HG03469 (cell line): ENCODE measurements at regions not wholly inside any gene's neighbourhood (a gene's known extent, or its start where the extent isn't known, plus 50 kb on each side); places are given as distances from the start of the nearest gene placed in this dataset.
"Not testable (repeated sequence)": the region's sequence is repeated elsewhere in the genome, so short reads cannot be mapped to it uniquely, and the experiment has no call there.

Experiments used
- ATAC-seq: cut with Tn5 transposase; IDR thresholded peaks from one replicate; pipeline ENCODE4 v1.9.1; 2021; ENCODE audit warnings: mild to moderate bottlenecking, moderate library complexity, moderate number of reproducible peaks; ENCODE audit not compliant: unreplicated experiment

DNA sequence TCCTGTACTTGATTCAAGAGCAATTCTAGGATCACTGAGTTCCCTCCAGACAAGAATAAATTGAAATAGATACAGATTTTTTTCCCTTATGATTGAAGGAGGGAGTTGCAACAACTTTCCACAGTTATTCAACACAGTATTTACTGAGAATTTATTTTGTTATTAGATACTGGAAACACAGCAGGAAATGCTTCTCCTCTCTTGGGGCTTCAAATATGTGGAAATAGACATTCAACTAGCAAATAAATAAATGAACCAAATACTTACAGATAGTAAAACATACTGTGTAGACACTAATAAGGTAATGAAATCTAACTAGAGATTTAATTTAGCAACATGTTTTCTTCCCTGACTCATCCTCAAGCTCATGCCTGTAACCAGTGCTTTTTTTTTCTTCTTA is 169.2 kb downstream of the LNPK start:
- no peak for ATAC-seq

DNA sequence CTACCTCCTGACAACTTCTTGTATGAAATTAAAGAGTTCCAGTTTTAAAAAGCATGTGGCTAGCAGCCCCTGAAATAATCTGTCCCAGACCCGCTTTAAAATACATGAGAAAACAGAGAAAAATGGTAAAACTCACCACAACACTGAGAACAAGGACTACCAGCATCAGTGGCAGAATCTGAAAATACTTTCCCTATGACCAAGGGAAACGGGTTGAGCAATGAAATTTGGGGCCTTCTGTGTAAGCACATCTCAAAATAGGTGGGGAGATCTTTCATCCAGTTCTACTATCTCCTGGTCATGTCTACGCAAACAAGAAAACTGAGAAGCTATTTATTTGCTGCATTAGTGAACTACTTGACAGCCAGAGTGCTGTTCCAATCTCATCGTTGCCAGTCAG is 172.3 kb downstream of the LNPK start:
- no peak for ATAC-seq

DNA sequence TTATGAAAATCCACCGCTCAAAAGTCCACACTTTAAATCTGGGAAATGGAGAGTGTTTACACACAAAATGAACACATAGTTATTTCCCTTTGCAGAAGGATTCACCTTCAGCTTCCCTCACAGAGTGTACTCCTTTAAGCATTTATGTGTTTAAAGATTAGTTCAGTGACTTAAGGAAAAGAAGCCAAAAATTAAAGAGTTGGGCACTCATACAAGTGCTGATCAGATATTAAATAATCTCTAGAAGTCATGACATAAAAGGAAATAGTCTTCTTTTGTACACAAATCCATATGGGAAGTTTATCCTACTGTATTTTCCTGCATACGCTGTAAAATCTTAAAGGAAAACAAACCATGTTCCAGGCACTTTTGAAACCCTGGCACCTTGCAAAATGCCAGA is 174.2 kb downstream of the LNPK start:
- no peak for ATAC-seq

DNA sequence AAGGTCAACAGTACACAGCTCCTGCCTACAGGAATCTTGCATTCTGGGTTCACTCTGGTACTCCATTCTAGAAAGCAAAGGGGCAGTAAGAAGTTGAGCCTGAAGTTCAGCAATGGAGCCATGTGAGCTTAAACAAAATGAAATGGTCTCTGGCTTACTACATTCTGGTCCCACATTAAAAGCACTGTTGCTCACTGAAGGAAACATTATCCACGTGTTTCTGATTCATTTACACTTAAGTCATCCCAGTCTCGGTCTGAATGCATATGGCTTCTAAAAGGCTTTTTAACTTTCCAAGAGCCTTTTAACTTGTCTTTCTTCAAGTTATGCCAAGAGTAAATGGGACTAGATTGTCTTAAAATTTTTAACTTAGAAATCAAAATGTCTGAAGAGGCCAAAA is 177.8 kb downstream of the LNPK start:
- ATAC-seq, result no peak

DNA sequence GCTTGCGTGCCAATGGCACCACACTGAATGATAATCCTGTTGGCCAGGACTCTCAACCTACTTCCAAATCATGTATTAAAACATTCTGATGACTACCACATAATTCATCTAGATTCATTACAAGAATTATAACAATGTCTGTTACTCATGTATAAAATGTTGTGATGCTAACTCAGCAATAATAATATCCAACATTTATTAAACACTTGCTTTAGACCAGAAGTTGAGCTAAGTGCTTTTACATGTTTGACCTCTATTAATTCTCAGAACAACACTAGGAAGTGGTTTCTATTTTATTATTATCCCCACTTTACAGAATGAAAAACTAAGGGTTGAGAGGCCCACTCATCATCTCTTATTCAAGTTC is 178.4 kb downstream of the LNPK start:
- no peak for ATAC-seq

DNA sequence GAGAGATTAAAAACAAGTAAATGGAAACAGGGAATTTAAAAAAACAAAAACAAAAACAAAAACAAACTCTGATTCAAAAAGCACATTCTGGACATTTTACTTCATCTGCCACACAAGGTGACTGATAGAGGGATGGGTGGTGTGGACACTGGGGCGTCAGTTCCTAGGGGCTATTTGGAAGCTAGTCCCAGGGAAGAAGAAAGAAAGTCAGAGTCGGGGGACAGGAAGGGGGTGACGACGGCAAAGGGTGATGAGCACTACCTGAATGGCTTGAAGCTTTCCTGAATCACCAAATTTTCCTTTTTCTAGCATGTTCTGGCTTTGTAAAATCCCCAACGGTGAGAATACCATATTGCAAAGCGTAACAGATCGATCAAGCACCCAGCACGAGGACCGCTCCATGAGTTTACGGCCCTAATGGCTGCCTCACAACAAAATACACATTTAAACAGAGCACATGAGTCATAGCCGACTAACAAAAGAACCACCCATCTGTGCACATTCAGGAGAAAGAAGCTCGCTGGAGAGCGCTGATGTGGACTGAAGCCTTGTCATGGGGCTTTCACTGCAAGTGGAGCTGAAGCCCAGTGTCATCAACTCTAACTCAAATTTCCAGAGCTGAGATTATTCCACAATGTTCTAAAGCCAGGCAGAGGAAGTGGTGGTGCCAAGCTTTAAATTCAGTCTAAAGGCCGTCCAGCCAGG is 178.9 kb downstream of the LNPK start:
- no peak for ATAC-seq

DNA sequence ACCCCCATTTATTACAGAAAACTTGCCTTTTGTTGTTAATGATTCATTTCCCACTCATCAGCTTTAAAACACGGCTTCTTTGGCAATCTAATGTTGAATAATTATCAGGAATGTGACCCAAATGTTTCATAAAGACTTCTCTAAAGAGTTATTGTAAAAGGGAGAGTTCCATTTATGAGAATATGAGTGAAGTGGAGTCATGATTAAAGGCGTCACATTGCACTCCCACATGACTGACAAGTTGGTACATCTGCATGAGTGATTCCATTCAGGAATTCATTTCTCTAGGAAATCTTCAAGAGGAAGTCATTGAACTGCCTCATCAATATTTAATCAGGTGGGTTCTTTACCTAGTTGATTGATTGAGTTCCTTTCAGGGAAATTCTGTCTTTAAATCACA is 184.8 kb downstream of the LNPK start:
- no peak for ATAC-seq

DNA sequence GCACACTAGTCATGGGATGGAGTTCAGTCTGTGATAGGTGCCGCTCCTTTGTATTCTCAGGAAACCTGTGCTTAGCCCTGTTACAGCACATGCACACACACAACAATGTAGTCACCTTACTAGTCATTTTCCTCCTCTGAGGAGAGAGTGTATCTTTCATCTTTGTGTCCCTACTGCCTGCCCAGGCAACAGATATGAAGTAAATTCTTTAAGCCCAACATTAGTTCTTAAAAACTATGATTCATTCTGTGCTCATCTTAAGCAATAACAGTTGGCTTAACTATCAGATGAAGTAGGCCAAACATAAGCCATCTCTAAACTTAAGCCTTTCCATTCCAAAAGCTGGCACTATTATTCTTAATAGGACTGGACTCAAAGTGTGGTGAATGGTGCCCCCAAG is 186.5 kb downstream of the LNPK start:
- no peak for ATAC-seq

DNA sequence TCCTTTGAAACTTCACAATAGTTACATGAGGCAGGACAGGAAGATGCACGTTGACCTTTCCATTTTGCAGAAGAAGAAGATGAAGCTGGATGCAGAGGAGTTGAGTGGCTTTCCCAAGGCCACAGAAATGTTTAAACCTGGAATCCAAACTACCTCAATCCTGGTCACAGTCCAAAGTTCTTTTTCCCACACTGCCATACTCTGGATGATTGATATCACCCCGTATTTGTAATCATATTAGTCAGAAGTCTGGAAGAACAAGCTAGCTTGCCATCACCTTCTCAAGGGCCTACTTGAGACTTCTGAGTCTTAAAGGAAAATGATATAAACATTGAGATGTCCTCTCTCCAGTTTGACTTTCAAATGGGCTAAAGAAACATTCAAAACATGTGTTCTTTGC is 190.1 kb downstream of the LNPK start:
- ATAC-seq, result no peak

DNA sequence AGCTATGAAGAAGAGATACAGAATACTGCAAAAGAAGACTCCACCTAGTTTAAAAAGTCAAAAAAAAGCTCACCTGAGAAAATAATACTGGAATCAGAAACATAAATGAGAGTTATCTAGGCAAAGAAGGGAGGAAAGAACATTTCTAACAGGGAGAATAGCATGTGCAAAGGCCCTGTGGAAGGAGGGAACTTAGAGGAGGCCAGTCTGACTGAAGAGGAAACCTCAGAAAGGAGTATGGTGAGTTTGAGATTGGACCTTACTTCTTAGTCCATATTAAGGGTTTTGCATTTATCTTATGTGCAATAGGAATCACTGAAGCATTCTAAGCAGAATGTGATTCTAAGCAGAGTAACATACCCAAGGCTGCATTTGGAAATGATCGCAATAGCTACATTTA is 193.2 kb downstream of the LNPK start:
- no peak for ATAC-seq

DNA sequence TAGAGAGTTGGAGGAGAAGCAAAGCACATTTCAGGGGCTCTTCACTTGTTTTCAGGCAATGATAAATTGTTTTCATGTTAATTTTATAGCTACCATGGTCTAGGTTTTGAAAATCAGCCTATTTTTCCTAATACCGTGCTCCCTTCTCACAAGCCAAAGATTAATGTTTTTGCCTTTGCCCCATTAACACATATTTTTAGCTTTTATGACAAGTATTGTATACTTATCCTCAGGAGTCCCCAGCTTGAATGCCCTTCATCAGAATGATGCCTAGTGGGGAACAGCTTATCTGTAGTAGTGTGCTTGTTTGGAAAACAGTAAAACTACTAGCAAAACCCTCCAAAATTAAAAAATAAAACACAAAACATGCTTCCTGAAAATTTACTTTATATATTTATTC is 194.0 kb downstream of the LNPK start:
- no peak for ATAC-seq

DNA sequence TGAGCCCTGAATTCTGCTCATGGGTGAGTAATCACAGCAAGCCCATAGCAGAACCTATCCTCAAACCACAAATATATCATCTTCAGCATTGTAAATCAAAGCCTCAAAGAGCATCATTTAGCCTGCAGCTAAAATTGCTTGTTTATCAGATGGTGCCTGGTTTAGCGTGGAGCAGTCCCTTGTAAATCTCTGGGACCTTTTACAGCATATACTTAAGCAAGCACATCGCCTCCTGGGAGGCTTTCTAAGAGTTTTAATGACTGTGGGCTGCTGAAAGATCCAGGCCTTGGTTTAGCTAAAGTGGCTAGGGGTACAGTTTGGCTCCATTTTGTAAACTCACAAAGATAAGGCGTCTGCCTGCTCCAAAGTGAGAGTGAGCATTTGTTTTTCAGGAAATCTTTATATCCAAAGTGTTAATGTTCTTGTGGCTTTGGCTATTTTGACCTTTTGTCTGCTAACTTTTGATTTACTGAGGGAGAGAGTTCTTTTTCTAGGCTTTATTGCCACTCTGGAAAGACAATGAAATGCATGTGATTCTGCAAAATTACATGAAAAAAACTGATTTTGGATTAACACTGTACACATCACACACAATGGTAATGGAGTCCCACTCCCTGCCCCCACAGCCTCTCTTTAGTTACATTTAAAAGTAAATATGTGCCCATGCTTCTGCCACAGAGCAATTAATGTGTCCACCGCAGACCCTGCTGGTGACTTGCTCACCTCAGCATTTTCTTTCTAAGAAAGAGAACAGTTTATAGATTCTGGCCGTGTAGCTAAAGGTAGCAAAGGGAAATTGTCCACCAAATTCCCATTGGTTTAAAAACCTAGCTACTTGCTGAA is 194.8 kb downstream of the LNPK start:
- ATAC-seq, result no peak

DNA sequence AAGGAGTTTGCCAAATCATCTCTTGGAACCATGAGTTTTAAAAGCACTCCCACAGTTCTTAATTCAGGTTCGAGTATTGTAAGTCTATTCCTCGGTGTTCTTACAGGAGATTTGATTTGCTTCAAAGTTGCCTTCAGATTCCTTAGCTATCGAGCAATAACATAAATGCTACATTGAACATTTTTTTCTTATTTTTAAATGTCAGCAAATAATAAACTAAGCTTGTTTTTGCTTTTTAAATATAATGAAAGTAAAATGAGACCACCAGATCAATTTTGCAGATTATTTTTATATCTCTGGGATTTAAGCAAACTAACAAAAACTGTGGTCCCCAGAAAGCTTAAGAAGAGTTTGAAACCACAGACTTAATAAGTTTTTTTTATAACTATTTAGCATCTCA is 195.5 kb downstream of the LNPK start:
- ATAC-seq, result no peak

DNA sequence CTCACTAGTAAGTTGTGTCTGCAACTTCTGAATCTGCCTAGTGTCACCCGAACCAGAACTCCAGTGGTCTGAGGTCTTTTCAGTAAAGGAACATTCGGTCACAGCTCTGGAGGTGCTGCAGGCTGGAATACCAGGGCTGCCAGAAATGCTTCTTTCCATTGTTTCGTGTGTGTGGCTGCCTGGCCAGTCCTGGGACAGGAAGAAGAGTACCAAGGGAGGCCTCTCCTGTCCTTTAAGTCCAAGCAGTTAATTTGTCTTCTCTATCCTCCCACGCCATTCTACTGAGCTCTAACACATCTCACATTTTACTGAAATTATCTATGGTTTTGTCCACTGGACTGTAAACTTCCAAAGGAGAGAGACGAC is 196.0 kb downstream of the LNPK start:
- no peak for ATAC-seq

DNA sequence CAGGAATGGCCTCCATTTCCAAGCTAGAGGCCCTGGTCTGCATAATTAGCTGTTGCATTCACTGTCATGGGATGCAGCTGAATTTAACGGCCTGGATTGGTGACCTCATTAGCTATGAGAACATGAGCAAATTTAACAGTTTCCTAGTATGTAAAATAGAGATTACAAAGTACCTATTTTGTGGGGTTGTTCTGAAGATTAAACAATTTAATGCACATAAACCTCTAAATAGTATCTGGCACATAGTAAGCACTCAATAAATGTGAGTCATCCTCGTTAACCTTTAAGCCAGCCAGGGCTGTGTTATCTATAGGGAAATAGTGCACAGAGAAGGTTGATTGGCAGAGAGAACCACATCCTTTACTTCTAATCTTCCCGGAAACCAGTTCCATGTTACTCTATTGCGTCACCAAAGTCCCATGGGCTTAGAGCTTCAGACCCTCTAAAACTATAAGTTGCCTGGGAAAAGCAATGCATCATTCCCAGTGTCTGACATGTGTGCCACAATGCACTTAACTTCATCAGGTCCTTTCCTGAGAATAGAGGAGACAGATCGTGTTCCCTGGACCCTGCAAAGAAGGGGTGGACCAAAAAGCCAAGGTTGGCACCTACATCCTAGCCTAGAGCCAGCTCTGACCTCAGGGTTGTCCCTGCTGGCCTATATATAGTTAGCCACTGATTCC is 196.5 kb downstream of the LNPK start:
- ATAC-seq, result no peak

DNA sequence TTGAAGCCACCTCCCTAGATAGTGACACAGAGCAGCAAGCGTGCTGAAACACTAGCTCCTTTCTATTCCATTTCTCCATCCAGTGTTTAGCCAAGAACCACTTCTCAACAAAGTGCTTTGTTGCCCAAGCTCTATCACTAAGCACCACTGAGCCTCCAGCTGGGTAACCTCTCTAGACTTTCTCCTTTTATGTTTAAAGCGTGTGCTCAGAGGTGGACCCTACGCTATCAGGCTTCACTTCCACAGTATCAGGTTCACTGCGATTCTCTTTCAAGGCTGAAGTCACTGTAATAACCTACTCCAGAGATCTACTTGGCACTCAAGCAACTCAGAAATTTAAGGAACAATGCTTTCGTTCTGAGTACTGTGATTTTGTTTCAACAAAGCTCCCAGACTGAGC is 197.9 kb downstream of the LNPK start:
- no peak for ATAC-seq

DNA sequence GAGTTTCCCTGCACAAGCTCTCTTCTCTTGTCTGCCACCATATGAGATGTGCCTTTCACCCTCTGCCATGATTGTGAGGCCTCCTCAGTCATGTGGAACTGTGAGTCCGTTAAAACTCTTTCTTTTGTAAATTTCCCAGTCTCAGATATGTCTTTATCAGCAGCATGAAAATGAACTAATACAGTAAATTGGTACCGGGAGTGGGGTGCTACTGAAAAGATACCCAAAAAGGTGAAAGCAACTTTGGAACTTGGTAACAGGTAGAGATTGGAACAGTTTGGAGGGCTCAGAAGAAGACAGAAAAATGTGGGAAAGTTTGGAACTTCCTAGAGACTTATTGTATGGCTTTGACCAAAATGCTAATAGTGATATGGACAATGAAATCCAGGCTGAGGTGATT is 205.6 kb downstream of the LNPK start:
- not testable (repeated sequence) for ATAC-seq

DNA sequence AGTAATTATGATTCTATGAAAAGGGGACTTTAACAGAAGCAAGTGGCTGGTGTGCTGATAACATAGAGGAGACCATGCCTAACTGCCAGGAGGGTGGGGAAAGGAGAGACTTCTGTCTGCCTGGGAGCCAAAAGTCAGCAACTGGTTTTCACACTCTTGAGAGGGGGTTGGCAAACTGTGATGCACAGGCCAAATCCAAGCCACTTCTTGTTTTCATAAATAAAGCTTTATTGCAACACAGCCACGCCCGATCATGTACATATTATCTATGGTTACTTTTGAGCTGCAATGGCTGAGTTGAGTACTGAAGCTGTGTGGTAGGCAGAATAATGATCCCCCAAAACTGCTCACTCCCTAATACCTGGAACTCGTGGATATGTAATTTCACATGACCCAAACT is 208.4 kb downstream of the LNPK start:
- ATAC-seq, result no peak

DNA sequence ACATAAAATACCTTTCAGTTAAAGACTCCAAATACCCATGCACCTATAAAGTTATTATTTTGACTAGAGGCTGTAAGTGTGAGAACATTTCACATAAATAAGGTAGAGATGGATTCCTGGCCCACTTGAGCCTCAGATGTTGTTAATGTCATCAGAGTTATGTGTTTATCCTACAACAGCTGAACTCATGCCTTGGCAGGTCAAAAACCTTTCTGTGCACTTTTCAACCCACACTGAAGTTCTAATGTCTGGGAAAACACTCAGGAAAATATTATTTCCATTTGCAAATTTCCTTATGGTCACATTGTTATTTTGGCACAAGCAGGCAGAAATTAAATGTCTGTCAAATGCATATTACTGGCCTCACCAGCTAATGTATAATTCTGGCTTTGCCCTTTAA is 209.2 kb downstream of the LNPK start:
- no peak for ATAC-seq

DNA sequence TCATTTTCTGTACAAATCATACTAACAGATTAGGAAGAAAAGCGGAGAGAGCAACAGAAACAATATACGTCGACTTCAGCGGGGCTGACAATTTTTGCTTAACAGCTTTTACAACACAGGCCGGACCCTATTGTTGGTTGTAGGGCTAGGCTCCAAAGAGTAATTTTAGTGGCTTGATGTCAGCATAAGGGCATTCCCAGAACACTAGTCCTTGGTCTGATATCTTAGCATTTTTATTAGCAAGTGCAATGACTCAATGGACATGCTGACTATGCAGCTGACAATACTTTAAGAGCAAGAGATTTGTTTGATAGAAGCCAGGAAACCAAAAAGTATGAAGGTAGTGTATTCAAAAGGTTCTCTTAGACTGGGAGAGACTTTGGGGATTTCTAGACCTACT is 209.9 kb downstream of the LNPK start:
- no peak for ATAC-seq

DNA sequence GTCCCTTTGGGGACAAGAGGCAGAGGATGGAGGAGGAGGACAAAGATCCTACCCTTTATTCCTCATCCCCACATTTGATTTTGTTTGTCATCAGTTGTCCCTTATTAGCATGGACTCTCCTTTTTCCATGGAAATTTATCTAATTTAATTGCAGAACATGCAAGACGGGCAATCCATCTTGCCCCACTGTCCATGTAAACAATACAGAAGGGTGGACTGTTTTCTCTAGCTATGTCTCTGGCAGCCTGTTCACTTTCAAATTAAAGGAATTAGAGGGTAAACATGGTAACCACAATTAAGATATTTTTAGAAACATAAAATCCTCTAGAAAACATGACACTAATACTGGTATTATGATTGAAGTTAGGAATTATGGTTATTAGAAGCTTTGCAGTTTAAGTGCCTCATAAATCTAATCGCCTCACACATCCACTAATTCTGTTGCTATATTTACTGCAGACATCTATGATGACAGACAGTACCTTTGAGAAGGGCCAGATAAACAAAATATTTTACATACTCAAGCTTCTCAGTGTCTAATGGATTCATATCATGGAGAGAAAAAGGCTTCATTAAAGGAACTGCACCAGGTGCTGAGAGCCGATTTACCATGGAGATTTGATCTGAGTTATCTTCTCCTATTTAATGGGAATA is 215.5 kb downstream of the LNPK start:
- no peak for ATAC-seq

DNA sequence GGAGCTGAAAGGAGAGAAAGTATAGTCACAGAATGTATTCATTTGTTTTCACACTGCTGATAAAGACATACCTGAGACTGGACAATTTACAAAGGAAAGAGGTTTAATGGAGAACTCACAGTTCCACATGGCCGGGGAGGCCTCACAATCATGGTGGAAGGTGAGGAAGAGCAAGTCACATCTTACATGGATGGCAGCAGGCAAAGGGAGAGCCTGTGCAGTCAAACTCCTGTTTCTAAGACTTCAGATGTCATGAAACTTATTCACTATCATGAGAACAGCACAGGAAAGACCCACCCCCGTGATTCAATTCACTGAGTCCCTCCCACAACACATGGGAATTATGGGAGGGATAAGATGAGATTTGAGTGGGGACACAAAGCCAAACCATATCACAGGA is 224.7 kb downstream of the LNPK start:
- not testable (repeated sequence) for ATAC-seq
